OCI-LY1 (cell line): ENCODE measurements at regions not wholly inside any gene's neighbourhood (a gene's known extent, or its start where the extent isn't known, plus 50 kb on each side); places are given as distances from the start of the nearest gene placed in this dataset.

ENCODE experiments used
- H2AFZ ChIP-seq: fragments of 200-600 bp; sonication (generic), shearing (Covaris generic); 2 replicates; pipeline ENCODE4 v1.6.0; 2014; ENCODE audit warnings: antibody characterized with exemption, mild to moderate bottlenecking, low read length
- H3F3A ChIP-seq: fragments of 200-600 bp; sonication (generic), shearing (Covaris generic); 2 replicates; pipeline ENCODE4 v1.6.0; 2014; ENCODE audit warnings: mild to moderate bottlenecking, antibody characterized with exemption, low read length, moderate library complexity; ENCODE audit not compliant: insufficient read depth
- H3K27ac ChIP-seq: fragments of 200-600 bp; sonication (generic); 2 replicates; pipeline ENCODE4 v1.5.1; 2014; ENCODE audit warnings: low read length, mixed run types, mild to moderate bottlenecking, low read depth; ENCODE audit not compliant: poor library complexity, severe bottlenecking
- H3K27me3 ChIP-seq: fragments of 200-600 bp; sonication (generic); 2 replicates; pipeline ENCODE4 v1.6.0; 2014; ENCODE audit warnings: antibody characterized with exemption, mild to moderate bottlenecking, low read length, moderate library complexity; ENCODE audit not compliant: insufficient read depth
- H3K36me3 ChIP-seq: fragments of 200-600 bp; sonication (generic); 2 replicates; pipeline ENCODE4 v1.6.1; 2014; ENCODE audit warnings: mild to moderate bottlenecking, antibody characterized with exemption, low read length, moderate library complexity, mixed read lengths; ENCODE audit not compliant: insufficient read depth
- H3K4me1 ChIP-seq: fragments of 200-600 bp; sonication (generic); 2 replicates; pipeline ENCODE4 v1.5.1; 2014; ENCODE audit warnings: mild to moderate bottlenecking, low read length, moderate library complexity; ENCODE audit not compliant: insufficient read depth, severe bottlenecking
- H3K4me2 ChIP-seq: fragments of 200-600 bp; sonication (generic), shearing (Covaris generic); 2 replicates; pipeline ENCODE4 v1.6.1; 2014; ENCODE audit warnings: low read length
- H3K4me3 ChIP-seq: fragments of 200-600 bp; sonication (generic); 2 replicates; pipeline ENCODE4 v1.5.1; 2014; ENCODE audit warnings: low read length, low read depth, mild to moderate bottlenecking, mixed read lengths; ENCODE audit not compliant: poor library complexity, severe bottlenecking
- H3K79me2 ChIP-seq: fragments of 200-600 bp; shearing (Covaris generic); 2 replicates; pipeline ENCODE4 v1.6.1; 2016; ENCODE audit warnings: mixed run types, low read length, mixed read lengths; ENCODE audit not compliant: insufficient read depth
- H3K9ac ChIP-seq: fragments of 200-600 bp; sonication (generic), shearing (Covaris generic); 2 replicates; pipeline ENCODE4 v1.6.1; 2014; ENCODE audit warnings: mild to moderate bottlenecking, low read length, mixed read lengths
- H3K9me2 ChIP-seq: fragments of 200-600 bp; sonication (generic), shearing (Covaris generic); 2 replicates; pipeline ENCODE4 v1.6.1; 2014; ENCODE audit warnings: low read depth, mild to moderate bottlenecking, low read length, mixed read lengths
- H3K9me3 ChIP-seq: fragments of 200-600 bp; shearing (Covaris generic); 2 replicates; pipeline ENCODE4 v1.6.1; 2014; ENCODE audit warnings: low read length, mixed read lengths
- H4K20me1 ChIP-seq: fragments of 200-600 bp; sonication (generic), shearing (Covaris generic); 2 replicates; pipeline ENCODE4 v1.6.0; 2016; ENCODE audit warnings: mild to moderate bottlenecking, low read length; ENCODE audit not compliant: insufficient read depth
- CTCF ChIP-seq: fragments of 200-600 bp; sonication (generic), shearing (Covaris generic); IDR thresholded peaks from 2 replicates; pipeline ENCODE4 v1.5.1; 2017; ENCODE audit warnings: mild to moderate bottlenecking, antibody characterized with exemption, low read length, moderate library complexity, mixed read lengths
- EZH2 ChIP-seq: fragments of 200-600 bp; sonication (generic), shearing (Covaris generic); IDR thresholded peaks from 2 replicates; pipeline ENCODE4 v1.8.0; 2017; ENCODE audit warnings: borderline replicate concordance, mixed run types, mild to moderate bottlenecking, antibody characterized with exemption, low read length, moderate library complexity, mixed read lengths

GRCh38 chr1:208600456-208601190 lies 356.4 kb upstream of the PLXNA2 start:
- H3K27ac ChIP-seq: no peak overlapping the region
- H3K9ac ChIP-seq: no peak overlapping the region
- H3K36me3 ChIP-seq: no peaks in the 10 kb centered on the region
- TF ChIP-seq EZH2 (no peak), CTCF (no peak)
- no peaks in the 10 kb centered on the region for H3K9me2 ChIP-seq
- no peak overlapping the region for H2AFZ ChIP-seq
- H3K79me2 ChIP-seq: no peaks in the 10 kb centered on the region
- H3K4me1 ChIP-seq: no peaks in the 10 kb centered on the region
- H3F3A ChIP-seq: no peaks in the 10 kb centered on the region
- no peaks in the 10 kb centered on the region for H3K27me3 ChIP-seq
- no peaks in the 10 kb centered on the region for H4K20me1 ChIP-seq
- H3K9me3 ChIP-seq: no peaks in the 10 kb centered on the region
- no peak overlapping the region for H3K4me2 ChIP-seq
- no peak overlapping the region for H3K4me3 ChIP-seq

- H2AFZ ChIP-seq: no peak overlapping the region
- no peaks in the 10 kb centered on the region for H3F3A ChIP-seq
- no peak overlapping the region for H3K4me3 ChIP-seq
- H3K9me3 ChIP-seq: no peaks in the 10 kb centered on the region
- no peaks in the 10 kb centered on the region for H3K79me2 ChIP-seq
- H3K27me3 ChIP-seq: no peaks in the 10 kb centered on the region
- H3K4me1 ChIP-seq: no peaks in the 10 kb centered on the region
- no peak overlapping the region for H3K27ac ChIP-seq
- no peaks in the 10 kb centered on the region for H3K9me2 ChIP-seq
- no peak overlapping the region for H3K9ac ChIP-seq
- TF ChIP-seq CTCF: no peak
- TF ChIP-seq EZH2: no peak
- no peaks in the 10 kb centered on the region for H3K36me3 ChIP-seq
- H3K4me2 ChIP-seq: no peak overlapping the region
- H4K20me1 ChIP-seq: no peaks in the 10 kb centered on the region
These were observed 357.4 kb upstream of the PLXNA2 start for GRCh38 chr1:208601561-208601960.

- Histone ChIP-seq H3K27me3 (no peaks in the 10 kb centered on the region), H3K9ac (no peak overlapping the region), H2AFZ (no peak overlapping the region), H3K4me3 (no peak overlapping the region), H3K9me2 (no peaks in the 10 kb centered on the region), H3K36me3 (no peaks in the 10 kb centered on the region), H4K20me1 (no peaks in the 10 kb centered on the region), H3K27ac (no peak overlapping the region), H3K79me2 (no peaks in the 10 kb centered on the region), H3K4me2 (no peak overlapping the region), H3K9me3 (no peaks in the 10 kb centered on the region), H3K4me1 (no peaks in the 10 kb centered on the region), H3F3A (no peaks in the 10 kb centered on the region)
- TF ChIP-seq CTCF: no peak
- TF ChIP-seq EZH2: no peak
These were observed 359.5 kb upstream of the PLXNA2 start for GRCh38 chr1:208603721-208604120.
